CD4-positive, alpha-beta T cell (primary cell): ENCODE measurements at regions not wholly inside any gene's neighbourhood (a gene's known extent, or its start where the extent isn't known, plus 50 kb on each side); places are given as distances from the start of the nearest gene placed in this dataset.

Source experiments
- ATAC-seq: fragments of 200-7000 bp; cut with Tn5 transposase; one replicate; pipeline ENCODE4 v1.10.0; 2022; ENCODE audit warnings: mild to moderate bottlenecking; ENCODE audit not compliant: poor library complexity
- CTCF ChIA-PET: fragments of 350-600 bp; sonication (Branson Sonifier 250); formaldehyde crosslinking; loops from one replicate; lab custom pipeline; 2021; ENCODE audit warnings: antibody characterized with exemption, inconsistent platforms; lab: Charles Lee
- POLR2A ChIA-PET: fragments of 350-600 bp; sonication (Branson Sonifier 250); formaldehyde crosslinking; loops from one replicate; lab custom pipeline; 2021; ENCODE audit warnings: antibody characterized with exemption, inconsistent platforms; lab: Charles Lee
- DNase-seq, 14 experiments: peaks; one replicate each; pipeline ENCODE4 v3.0.0-alpha.2; 2013 to 2020; ENCODE audit warnings: mixed read lengths in 2 of 14
- H3K27ac ChIP-seq, 2 donors: one replicate each; pipeline versions ENCODE4 v1.5.1 to v1.7.0; 2013; ENCODE audit warnings: low read length in 2 of 2, low read depth in 1 of 2, mild to moderate bottlenecking in 1 of 2
- H3K27me3 ChIP-seq, 2 experiments: 1 replicate in 1 of 2; 2 replicates in 1 of 2; pipeline versions ENCODE4 v1.6.1 to v1.7.0; 2013; ENCODE audit warnings: low read length in 2 of 2, control low read depth in 1 of 2, mild to moderate bottlenecking in 1 of 2, moderate library complexity in 1 of 2; ENCODE audit not compliant: insufficient read depth in 2 of 2, control insufficient read depth in 1 of 2
- H3K36me3 ChIP-seq: one replicate; pipeline ENCODE4 v1.6.1; 2013; ENCODE audit warnings: low read length, control low read depth; ENCODE audit not compliant: insufficient read depth
- H3K4me1 ChIP-seq: one replicate; pipeline ENCODE4 v1.6.1; 2013; ENCODE audit warnings: low read length, control low read depth; ENCODE audit not compliant: insufficient read depth
- H3K4me3 ChIP-seq: one replicate; pipeline ENCODE4 v1.5.1; 2013; ENCODE audit warnings: mild to moderate bottlenecking, low read length, moderate library complexity
- H3K9me3 ChIP-seq, 2 experiments: 1 replicate in 1 of 2; 2 replicates in 1 of 2; pipeline versions ENCODE4 v1.6.1 to v1.7.0; 2013; ENCODE audit warnings: low read length in 2 of 2, mild to moderate bottlenecking in 2 of 2, control low read depth in 1 of 2, moderate library complexity in 1 of 2; ENCODE audit not compliant: control insufficient read depth in 1 of 2, insufficient read depth in 1 of 2
- H3K27ac Mint-ChIP-seq: one replicate; pipeline ENCODE4 v1.8.0; 2020; ENCODE audit warnings: mixed read lengths
- H3K27me3 Mint-ChIP-seq: one replicate; pipeline ENCODE4 v1.8.0; 2021; ENCODE audit warnings: mixed read lengths
- H3K36me3 Mint-ChIP-seq: one replicate; pipeline ENCODE4 v1.8.0; 2021; ENCODE audit warnings: low read depth, mixed read lengths
- H3K4me1 Mint-ChIP-seq: one replicate; pipeline ENCODE4 v1.8.0; 2021; ENCODE audit warnings: low read depth, mixed read lengths
- H3K4me3 Mint-ChIP-seq: one replicate; pipeline ENCODE4 v1.8.0; 2020; ENCODE audit warnings: mild to moderate bottlenecking, mixed read lengths
- H3K9me3 Mint-ChIP-seq: one replicate; pipeline ENCODE4 v1.8.0; 2020; ENCODE audit warnings: mixed read lengths
- CTCF ChIP-seq: fragments of 200-600 bp; IDR thresholded peaks from one replicate; pipeline ENCODE4 v1.8.0; 2022; ENCODE audit warnings: antibody characterized with exemption, mild to moderate bottlenecking
- intact Hi-C, 2 experiments: fragments of 100-400 bp; cut with DNase I in 1 of 2; cut with micrococcal nuclease in 1 of 2; formaldehyde crosslinking; loops; one replicate each; pipeline versions ENCODE4 v1.15.1 to v1.9.0; 2023 to 2025; cut with DNase I, micrococcal nuclease

GRCh38 chr13:90568165-90568564, 779.3 kb upstream of the MIR17HG start:
- H3K4me3 Mint-ChIP-seq = no peak overlapping the region
- H3K4me3 ChIP-seq = no peak overlapping the region
- H3K36me3 ChIP-seq = no peaks in the 10 kb centered on the region
- no peaks in the 10 kb centered on the region for H3K4me1 Mint-ChIP-seq
- ChIA-PET CTCF (interaction anchor here (0.7 kb wide), 1 partner anchor 28 kb away, joined by 4 read pairs; no protein-coding TSS in a partner anchor), POLR2A (no interaction called here)
- no peaks in the 10 kb centered on the region for H3K36me3 Mint-ChIP-seq
- peaks cover 8% of the 10 kb centered on the region for H3K9me3 Mint-ChIP-seq
- no peaks in the 10 kb centered on the region for H3K27me3 Mint-ChIP-seq
- H3K27me3 ChIP-seq = no peaks in the 10 kb centered on the region
- H3K4me1 ChIP-seq = no peaks in the 10 kb centered on the region
- no peak overlapping the region for H3K27ac Mint-ChIP-seq
- TF ChIP-seq CTCF = no peak
- ATAC-seq (no peak), DNase-seq (no peak)
- intact Hi-C loops = no loop called here
- no peak overlapping the region for H3K27ac ChIP-seq
- peaks cover 0 to 9% of the 10 kb centered on the region in 2 experiments for H3K9me3 ChIP-seq

- H3K27me3 Mint-ChIP-seq = no peaks in the 10 kb centered on the region
- intact Hi-C loops = no loop called here
- CTCF ChIA-PET = no interaction called here
Measured at GRCh38 chr13:90576067-90576466, 771.4 kb upstream of the MIR17HG start.

GRCh38 chr13:90577726-90578125, 769.8 kb upstream of the MIR17HG start:
- Mint-ChIP-seq H3K9me3 (peaks cover 12% of the 10 kb centered on the region), H3K27me3 (no peaks in the 10 kb centered on the region), H3K4me1 (no peaks in the 10 kb centered on the region), H3K36me3 (no peaks in the 10 kb centered on the region), H3K4me3 (no peak overlapping the region), H3K27ac (no peak overlapping the region)
- no peaks in the 10 kb centered on the region for H3K4me1 ChIP-seq
- H3K9me3 ChIP-seq = peaks cover 0 to 4% of the 10 kb centered on the region in 2 experiments
- DNase-seq (no peak), ATAC-seq (no peak)
- TF ChIP-seq CTCF = no peak
- no peak overlapping the region for H3K27ac ChIP-seq
- intact Hi-C loops = no loop called here
- no peaks in the 10 kb centered on the region for H3K27me3 ChIP-seq
- H3K36me3 ChIP-seq = no peaks in the 10 kb centered on the region
- H3K4me3 ChIP-seq = no peak overlapping the region
- ChIA-PET CTCF (no interaction called here), POLR2A (no interaction called here)

More at GRCh38 chr13:90576067-90576466, 771.4 kb upstream of the MIR17HG start:
- no peak for ATAC-seq
- no peak for TF ChIP-seq CTCF
- Histone ChIP-seq H3K27ac (no peak overlapping the region), H3K4me3 (no peak overlapping the region), H3K27me3 (no peaks in the 10 kb centered on the region), H3K9me3 (peaks cover 0 to 7% of the 10 kb centered on the region in 2 experiments), H3K36me3 (no peaks in the 10 kb centered on the region), H3K4me1 (no peaks in the 10 kb centered on the region)
- Mint-ChIP-seq H3K27ac (no peak overlapping the region), H3K36me3 (no peaks in the 10 kb centered on the region), H3K4me3 (no peak overlapping the region), H3K9me3 (peaks cover 13% of the 10 kb centered on the region), H3K4me1 (no peaks in the 10 kb centered on the region)
- no peak for DNase-seq
- POLR2A ChIA-PET = no interaction called here
